ENCODE measurements at regions not wholly inside any gene's neighbourhood (a gene's known extent, or its start where the extent isn't known, plus 50 kb on each side); places are given as distances from the start of the nearest gene placed in this dataset.
"Not testable (repeated sequence)": the region's sequence is repeated elsewhere in the genome, so short reads cannot be mapped to it uniquely, and the experiment has no call there.

GRCh38 chr9:62839168-62839567, 1649.3 kb downstream of the SPATA31A7 start:
- H3K9ac ChIP-seq (ENCODE audit: low read length); H3K9me3 ChIP-seq (ENCODE audit: low read length); H3K36me3 ChIP-seq (ENCODE audit: insufficient read depth, low read length); H3K4me1 ChIP-seq (ENCODE audit: insufficient read depth, low read length); H3K4me3 ChIP-seq (ENCODE audit: low read depth in 1 of 2, low read length in 2 of 2); H3K27me3 ChIP-seq (ENCODE audit: control insufficient read depth in 1 of 2, insufficient read depth in 2 of 2, low read length in 2 of 2); H3K27ac ChIP-seq (ENCODE audit: low read depth, low read length): not testable (repeated sequence)

- not testable (repeated sequence) for H3K9ac ChIP-seq (ENCODE audit: low read length); H3K4me1 ChIP-seq (ENCODE audit: insufficient read depth, low read length); H3K27me3 ChIP-seq (ENCODE audit: control insufficient read depth in 1 of 2, insufficient read depth in 2 of 2, low read length in 2 of 2); H3K4me3 ChIP-seq (ENCODE audit: low read depth in 1 of 2, low read length in 2 of 2); H3K27ac ChIP-seq (ENCODE audit: low read depth, low read length); H3K36me3 ChIP-seq (ENCODE audit: insufficient read depth, low read length); H3K9me3 ChIP-seq (ENCODE audit: low read length)
Measured at GRCh38 chr9:62843145-62843544, 1653.3 kb downstream of the SPATA31A7 start.

- not testable (repeated sequence) for H3K36me3 ChIP-seq (ENCODE audit: insufficient read depth, low read length); H3K4me3 ChIP-seq (ENCODE audit: low read depth in 1 of 2, low read length in 2 of 2); H3K9me3 ChIP-seq (ENCODE audit: low read length); H3K4me1 ChIP-seq (ENCODE audit: insufficient read depth, low read length); H3K27me3 ChIP-seq (ENCODE audit: control insufficient read depth in 1 of 2, insufficient read depth in 2 of 2, low read length in 2 of 2); H3K9ac ChIP-seq (ENCODE audit: low read length); H3K27ac ChIP-seq (ENCODE audit: low read depth, low read length)
Measured at GRCh38 chr9:62843706-62844290, 1654.0 kb downstream of the SPATA31A7 start.

- not testable (repeated sequence) for H3K9me3 ChIP-seq (ENCODE audit: low read length); H3K27ac ChIP-seq (ENCODE audit: low read depth, low read length); H3K4me3 ChIP-seq (ENCODE audit: low read depth in 1 of 2, low read length in 2 of 2); H3K4me1 ChIP-seq (ENCODE audit: insufficient read depth, low read length); H3K36me3 ChIP-seq (ENCODE audit: insufficient read depth, low read length); H3K9ac ChIP-seq (ENCODE audit: low read length); H3K27me3 ChIP-seq (ENCODE audit: control insufficient read depth in 1 of 2, insufficient read depth in 2 of 2, low read length in 2 of 2)
Measured at GRCh38 chr9:62844681-62845185, 1654.9 kb downstream of the SPATA31A7 start.

- H3K27me3 ChIP-seq (ENCODE audit: control insufficient read depth in 1 of 2, insufficient read depth in 2 of 2, low read length in 2 of 2); H3K4me1 ChIP-seq (ENCODE audit: insufficient read depth, low read length); H3K36me3 ChIP-seq (ENCODE audit: insufficient read depth, low read length); H3K27ac ChIP-seq (ENCODE audit: low read depth, low read length); H3K9ac ChIP-seq (ENCODE audit: low read length); H3K9me3 ChIP-seq (ENCODE audit: low read length); H3K4me3 ChIP-seq (ENCODE audit: low read depth in 1 of 2, low read length in 2 of 2): not testable (repeated sequence)
Measured at GRCh38 chr9:62848258-62848657, 1658.4 kb downstream of the SPATA31A7 start.

GRCh38 chr9:62849991-62850390, 1660.2 kb downstream of the SPATA31A7 start:
- H3K9ac ChIP-seq (ENCODE audit: low read length); H3K4me1 ChIP-seq (ENCODE audit: insufficient read depth, low read length); H3K36me3 ChIP-seq (ENCODE audit: insufficient read depth, low read length); H3K4me3 ChIP-seq (ENCODE audit: low read depth in 1 of 2, low read length in 2 of 2); H3K27ac ChIP-seq (ENCODE audit: low read depth, low read length); H3K27me3 ChIP-seq (ENCODE audit: control insufficient read depth in 1 of 2, insufficient read depth in 2 of 2, low read length in 2 of 2); H3K9me3 ChIP-seq (ENCODE audit: low read length): not testable (repeated sequence)

- not testable (repeated sequence) for H3K4me3 ChIP-seq (ENCODE audit: low read depth in 1 of 2, low read length in 2 of 2); H3K36me3 ChIP-seq (ENCODE audit: insufficient read depth, low read length); H3K27ac ChIP-seq (ENCODE audit: low read depth, low read length); H3K27me3 ChIP-seq (ENCODE audit: control insufficient read depth in 1 of 2, insufficient read depth in 2 of 2, low read length in 2 of 2); H3K9ac ChIP-seq (ENCODE audit: low read length); H3K4me1 ChIP-seq (ENCODE audit: insufficient read depth, low read length); H3K9me3 ChIP-seq (ENCODE audit: low read length)
Measured at GRCh38 chr9:62857280-62857679, 1667.4 kb downstream of the SPATA31A7 start.

- H3K9me3 ChIP-seq (ENCODE audit: low read length); H3K4me1 ChIP-seq (ENCODE audit: insufficient read depth, low read length); H3K4me3 ChIP-seq (ENCODE audit: low read depth in 1 of 2, low read length in 2 of 2); H3K9ac ChIP-seq (ENCODE audit: low read length); H3K27ac ChIP-seq (ENCODE audit: low read depth, low read length); H3K36me3 ChIP-seq (ENCODE audit: insufficient read depth, low read length); H3K27me3 ChIP-seq (ENCODE audit: control insufficient read depth in 1 of 2, insufficient read depth in 2 of 2, low read length in 2 of 2): not testable (repeated sequence)
Measured at GRCh38 chr9:62858240-62858639, 1668.4 kb downstream of the SPATA31A7 start.

- not testable (repeated sequence) for H3K4me3 ChIP-seq (ENCODE audit: low read depth in 1 of 2, low read length in 2 of 2); H3K9me3 ChIP-seq (ENCODE audit: low read length); H3K27ac ChIP-seq (ENCODE audit: low read depth, low read length); H3K4me1 ChIP-seq (ENCODE audit: insufficient read depth, low read length); H3K36me3 ChIP-seq (ENCODE audit: insufficient read depth, low read length); H3K9ac ChIP-seq (ENCODE audit: low read length)
- peaks cover 0 to 13% of the 10 kb centered on the region in 2 donors for H3K27me3 ChIP-seq (ENCODE audit: control insufficient read depth in 1 of 2, insufficient read depth in 2 of 2, low read length in 2 of 2)
Measured at GRCh38 chr9:62860939-62861860, 1671.4 kb downstream of the SPATA31A7 start.

- H3K4me3 ChIP-seq (ENCODE audit: low read depth in 1 of 2, low read length in 2 of 2); H3K9me3 ChIP-seq (ENCODE audit: low read length): not testable (repeated sequence)
- peaks cover 0 to 13% of the 10 kb centered on the region in 2 donors for H3K27me3 ChIP-seq (ENCODE audit: control insufficient read depth in 1 of 2, insufficient read depth in 2 of 2, low read length in 2 of 2)
Measured at GRCh38 chr9:62862180-62862579, 1672.3 kb downstream of the SPATA31A7 start.

GRCh38 chr9:62863319-62863718, 1673.5 kb downstream of the SPATA31A7 start:
- peaks cover 0 to 13% of the 10 kb centered on the region in 2 donors for H3K27me3 ChIP-seq (ENCODE audit: control insufficient read depth in 1 of 2, insufficient read depth in 2 of 2, low read length in 2 of 2)
- H3K9ac ChIP-seq (ENCODE audit: low read length); H3K4me3 ChIP-seq (ENCODE audit: low read depth in 1 of 2, low read length in 2 of 2); H3K9me3 ChIP-seq (ENCODE audit: low read length); H3K27ac ChIP-seq (ENCODE audit: low read depth, low read length); H3K4me1 ChIP-seq (ENCODE audit: insufficient read depth, low read length); H3K36me3 ChIP-seq (ENCODE audit: insufficient read depth, low read length): not testable (repeated sequence)

More at GRCh38 chr9:62862180-62862579, 1672.3 kb downstream of the SPATA31A7 start:
- not testable (repeated sequence) for H3K4me1 ChIP-seq (ENCODE audit: insufficient read depth, low read length); H3K27ac ChIP-seq (ENCODE audit: low read depth, low read length); H3K36me3 ChIP-seq (ENCODE audit: insufficient read depth, low read length); H3K9ac ChIP-seq (ENCODE audit: low read length)

GRCh38 chr9:62863867-62864266, 1674.0 kb downstream of the SPATA31A7 start:
- H3K27me3 ChIP-seq (ENCODE audit: control insufficient read depth in 1 of 2, insufficient read depth in 2 of 2, low read length in 2 of 2), result peaks cover 0 to 13% of the 10 kb centered on the region in 2 donors
- H3K4me1 ChIP-seq (ENCODE audit: insufficient read depth, low read length); H3K36me3 ChIP-seq (ENCODE audit: insufficient read depth, low read length); H3K9ac ChIP-seq (ENCODE audit: low read length); H3K4me3 ChIP-seq (ENCODE audit: low read depth in 1 of 2, low read length in 2 of 2); H3K9me3 ChIP-seq (ENCODE audit: low read length); H3K27ac ChIP-seq (ENCODE audit: low read depth, low read length): not testable (repeated sequence)
